ENCODE measurements at regions not wholly inside any gene's neighbourhood (a gene's known extent, or its start where the extent isn't known, plus 50 kb on each side); places are given as distances from the start of the nearest gene placed in this dataset.

GRCh38 chr2:120594856-120595685 is 140.6 kb upstream of the GLI2 start:
- no peak for TF ChIP-seq IRF2 (CRISPR knock-in tag; IDR thresholded peaks at IDR 0.05)
- TF ChIP-seq, protein P1, sequence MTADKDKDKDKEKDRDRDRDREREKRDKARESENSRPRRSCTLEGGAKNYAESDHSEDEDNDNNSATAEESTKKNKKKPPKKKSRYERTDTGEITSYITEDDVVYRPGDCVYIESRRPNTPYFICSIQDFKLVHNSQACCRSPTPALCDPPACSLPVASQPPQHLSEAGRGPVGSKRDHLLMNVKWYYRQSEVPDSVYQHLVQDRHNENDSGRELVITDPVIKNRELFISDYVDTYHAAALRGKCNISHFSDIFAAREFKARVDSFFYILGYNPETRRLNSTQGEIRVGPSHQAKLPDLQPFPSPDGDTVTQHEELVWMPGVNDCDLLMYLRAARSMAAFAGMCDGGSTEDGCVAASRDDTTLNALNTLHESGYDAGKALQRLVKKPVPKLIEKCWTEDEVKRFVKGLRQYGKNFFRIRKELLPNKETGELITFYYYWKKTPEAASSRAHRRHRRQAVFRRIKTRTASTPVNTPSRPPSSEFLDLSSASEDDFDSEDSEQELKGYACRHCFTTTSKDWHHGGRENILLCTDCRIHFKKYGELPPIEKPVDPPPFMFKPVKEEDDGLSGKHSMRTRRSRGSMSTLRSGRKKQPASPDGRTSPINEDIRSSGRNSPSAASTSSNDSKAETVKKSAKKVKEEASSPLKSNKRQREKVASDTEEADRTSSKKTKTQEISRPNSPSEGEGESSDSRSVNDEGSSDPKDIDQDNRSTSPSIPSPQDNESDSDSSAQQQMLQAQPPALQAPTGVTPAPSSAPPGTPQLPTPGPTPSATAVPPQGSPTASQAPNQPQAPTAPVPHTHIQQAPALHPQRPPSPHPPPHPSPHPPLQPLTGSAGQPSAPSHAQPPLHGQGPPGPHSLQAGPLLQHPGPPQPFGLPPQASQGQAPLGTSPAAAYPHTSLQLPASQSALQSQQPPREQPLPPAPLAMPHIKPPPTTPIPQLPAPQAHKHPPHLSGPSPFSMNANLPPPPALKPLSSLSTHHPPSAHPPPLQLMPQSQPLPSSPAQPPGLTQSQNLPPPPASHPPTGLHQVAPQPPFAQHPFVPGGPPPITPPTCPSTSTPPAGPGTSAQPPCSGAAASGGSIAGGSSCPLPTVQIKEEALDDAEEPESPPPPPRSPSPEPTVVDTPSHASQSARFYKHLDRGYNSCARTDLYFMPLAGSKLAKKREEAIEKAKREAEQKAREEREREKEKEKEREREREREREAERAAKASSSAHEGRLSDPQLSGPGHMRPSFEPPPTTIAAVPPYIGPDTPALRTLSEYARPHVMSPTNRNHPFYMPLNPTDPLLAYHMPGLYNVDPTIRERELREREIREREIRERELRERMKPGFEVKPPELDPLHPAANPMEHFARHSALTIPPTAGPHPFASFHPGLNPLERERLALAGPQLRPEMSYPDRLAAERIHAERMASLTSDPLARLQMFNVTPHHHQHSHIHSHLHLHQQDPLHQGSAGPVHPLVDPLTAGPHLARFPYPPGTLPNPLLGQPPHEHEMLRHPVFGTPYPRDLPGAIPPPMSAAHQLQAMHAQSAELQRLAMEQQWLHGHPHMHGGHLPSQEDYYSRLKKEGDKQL (CRISPR knock-in tag; IDR thresholded peaks at IDR 0.05; ENCODE audit: low read depth): no peak
